HG02885 (cell line): ENCODE measurements at regions not wholly inside any gene's neighbourhood (a gene's known extent, or its start where the extent isn't known, plus 50 kb on each side); places are given as distances from the start of the nearest gene placed in this dataset.
A peak's percentile ranks its signal among the peaks of the same experiment; 100 is the strongest.
"Not testable (repeated sequence)": the region's sequence is repeated elsewhere in the genome, so short reads cannot be mapped to it uniquely, and the experiment has no call there.

Experiments used
- ATAC-seq: cut with Tn5 transposase; IDR thresholded peaks from one replicate; pipeline ENCODE4 v1.9.1; 2021; ENCODE audit warnings: mild to moderate bottlenecking; ENCODE audit not compliant: unreplicated experiment, poor library complexity

GRCh38 chr12:11446372-11446771 is 51.0 kb upstream of the PRB2 start:
- no peak for ATAC-seq

- ATAC-seq = no peak
Observed at GRCh38 chr12:11457996-11458645, 62.8 kb upstream of the PRB2 start.

- ATAC-seq = no peak
Observed at GRCh38 chr12:11460343-11461023, 65.1 kb upstream of the PRB2 start.

- no peak for ATAC-seq
Observed at GRCh38 chr12:11461433-11461832, 66.1 kb upstream of the PRB2 start.

- no peak for ATAC-seq
Observed at GRCh38 chr12:11477110-11477509, 81.7 kb upstream of the PRB2 start.

- ATAC-seq = no peak
Observed at GRCh38 chr12:11482955-11483354, 87.6 kb upstream of the PRB2 start.

- ATAC-seq = peak; percentile 91
Observed at GRCh38 chr12:11486623-11487444, 91.5 kb upstream of the PRB2 start.

GRCh38 chr12:11496157-11496851 is 100.9 kb upstream of the PRB2 start:
- no peak for ATAC-seq

GRCh38 chr12:11497438-11497837 is 102.1 kb upstream of the PRB2 start:
- no peak for ATAC-seq

GRCh38 chr12:11497995-11498394 is 102.6 kb upstream of the PRB2 start:
- peak; percentile 81 for ATAC-seq

GRCh38 chr12:11498574-11498973 is 103.2 kb upstream of the PRB2 start:
- ATAC-seq = not testable (repeated sequence)

- ATAC-seq = no peak
Observed at GRCh38 chr12:11499806-11500187, 104.4 kb upstream of the PRB2 start.

- no peak for ATAC-seq
Observed at GRCh38 chr12:11500188-11500860, 105.0 kb upstream of the PRB2 start.

GRCh38 chr12:11500861-11501230 is 105.5 kb upstream of the PRB2 start:
- ATAC-seq = no peak

GRCh38 chr12:11508699-11509098 is 113.3 kb upstream of the PRB2 start:
- ATAC-seq = no peak

- ATAC-seq = no peak
Observed at GRCh38 chr12:11509326-11509725, 114.0 kb upstream of the PRB2 start.

- no peak for ATAC-seq
Observed at GRCh38 chr12:11510671-11511070, 115.3 kb upstream of the PRB2 start.

GRCh38 chr12:11513288-11513687 is 117.9 kb upstream of the PRB2 start:
- no peak for ATAC-seq

- ATAC-seq = no peak
Observed at GRCh38 chr12:11517080-11517479, 121.7 kb upstream of the PRB2 start.

- ATAC-seq = no peak
Observed at GRCh38 chr12:11524446-11524845, 125.0 kb upstream of the ETV6 start.
